ENCODE measurements at regions not wholly inside any gene's neighbourhood (a gene's known extent, or its start where the extent isn't known, plus 50 kb on each side); places are given as distances from the start of the nearest gene placed in this dataset.
"Not testable (repeated sequence)": the region's sequence is repeated elsewhere in the genome, so short reads cannot be mapped to it uniquely, and the experiment has no call there.

DNA sequence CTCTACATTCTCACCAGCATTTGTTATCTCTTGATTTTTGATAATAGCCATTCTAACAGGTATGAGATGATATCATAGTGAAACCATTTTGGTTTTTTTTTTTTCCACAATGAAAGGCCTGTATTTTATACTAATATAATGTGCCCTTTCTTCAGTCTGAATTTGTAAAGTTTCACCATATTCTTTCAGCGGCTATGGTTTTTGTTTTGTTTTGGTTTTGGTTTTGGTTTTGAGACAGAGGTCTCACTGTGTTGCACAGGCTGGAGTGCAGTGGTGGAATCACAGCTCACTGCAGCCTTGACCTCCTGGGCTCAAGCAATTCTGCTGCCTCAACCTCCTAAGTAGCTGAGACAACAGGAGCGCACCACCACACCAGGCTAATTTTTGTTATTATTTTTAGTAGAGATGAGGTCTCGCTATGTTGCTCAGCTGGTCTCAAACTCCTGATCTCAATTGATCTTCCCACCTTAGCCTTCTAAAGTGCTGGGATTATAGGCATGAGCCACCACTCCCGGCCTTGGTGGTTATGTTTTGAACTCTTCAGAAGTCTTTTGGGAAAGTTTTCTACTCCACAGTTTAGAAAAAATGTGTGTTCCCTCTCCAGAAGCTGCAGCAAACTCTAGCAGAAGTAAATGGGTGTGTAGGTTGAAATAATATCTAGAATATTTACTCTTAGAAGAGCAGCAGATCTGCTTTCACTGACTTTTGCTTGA lies 110.2 kb upstream of the UMPS start:
- no peak for FAIRE-seq

DNA sequence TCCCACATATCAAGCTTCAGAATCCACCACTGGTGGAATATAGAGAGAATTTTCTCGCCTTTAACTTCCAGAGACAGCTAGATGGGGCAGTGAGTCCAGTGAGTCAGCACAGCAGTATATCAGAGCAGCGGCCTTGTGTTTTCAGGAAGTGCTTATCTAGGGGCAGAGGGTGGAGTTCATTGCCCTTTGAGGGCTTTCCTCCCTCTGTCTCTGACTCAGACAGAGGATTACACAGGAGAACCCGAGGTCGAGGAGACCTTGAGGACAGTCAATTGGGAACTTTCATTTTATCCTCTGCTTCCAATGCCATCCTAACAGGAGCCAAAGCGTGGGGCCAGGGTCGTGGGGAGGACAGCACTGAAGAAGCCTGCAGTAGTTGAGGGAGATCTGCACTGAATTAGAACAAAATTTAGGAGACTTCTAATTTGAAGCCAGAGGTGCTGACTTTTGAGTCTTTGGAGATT lies 109.6 kb upstream of the UMPS start:
- no peak for FAIRE-seq

DNA sequence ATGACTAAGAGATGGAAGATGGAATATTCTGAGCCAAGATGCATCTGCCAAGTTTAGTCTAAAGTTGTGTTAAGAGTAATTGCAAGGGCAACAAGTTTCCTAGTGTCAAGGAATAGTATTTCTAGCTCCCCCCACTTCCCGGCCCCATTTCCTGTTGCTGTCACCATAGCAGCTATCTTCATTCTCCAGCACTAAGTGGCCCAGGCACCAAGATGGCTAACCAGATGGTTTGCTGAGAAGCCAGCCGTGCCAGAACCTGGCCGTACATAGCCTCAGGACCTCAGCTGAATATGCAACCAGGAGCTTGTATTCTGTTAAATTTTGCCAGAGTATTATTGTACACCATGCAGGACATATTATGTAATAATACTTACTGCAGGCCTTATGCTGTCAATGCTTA lies 108.8 kb upstream of the UMPS start:
- FAIRE-seq: no peak

GRCh38 chr3:124625074-124625473 lies 105.2 kb upstream of the UMPS start:
- no peak for FAIRE-seq

DNA sequence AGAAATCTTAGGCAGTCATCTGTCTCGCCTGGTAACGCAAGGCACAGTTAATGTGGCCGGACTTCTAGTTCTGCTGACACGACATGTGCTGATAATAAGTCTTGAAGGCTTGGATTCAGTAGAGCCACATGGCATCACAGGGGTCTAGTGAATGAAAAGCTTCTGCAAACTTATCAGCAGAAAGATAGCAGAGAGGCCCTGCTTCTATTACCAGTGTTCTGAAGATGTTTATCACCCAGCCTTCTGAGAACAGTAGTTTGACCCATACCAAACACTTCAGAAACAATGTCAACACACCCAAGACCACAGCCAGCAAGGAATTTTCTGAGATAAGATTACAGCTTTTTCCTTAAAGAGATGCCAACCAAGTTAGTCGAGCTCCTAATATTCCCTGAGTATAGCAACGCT lies 102.7 kb upstream of the UMPS start:
- FAIRE-seq: no peak

- FAIRE-seq: no peak
Observed at GRCh38 chr3:124628863-124629262, 101.4 kb upstream of the UMPS start.

GRCh38 chr3:124629497-124629896 lies 100.8 kb upstream of the UMPS start:
- FAIRE-seq: no peak

GRCh38 chr3:124630960-124631359 lies 99.3 kb upstream of the UMPS start:
- FAIRE-seq: no peak

GRCh38 chr3:124631727-124632126 lies 98.5 kb upstream of the UMPS start:
- FAIRE-seq: no peak

GRCh38 chr3:124632566-124633140 lies 97.6 kb upstream of the UMPS start:
- FAIRE-seq: no peak

GRCh38 chr3:124633524-124633923 lies 96.7 kb upstream of the UMPS start:
- no peak for FAIRE-seq

DNA sequence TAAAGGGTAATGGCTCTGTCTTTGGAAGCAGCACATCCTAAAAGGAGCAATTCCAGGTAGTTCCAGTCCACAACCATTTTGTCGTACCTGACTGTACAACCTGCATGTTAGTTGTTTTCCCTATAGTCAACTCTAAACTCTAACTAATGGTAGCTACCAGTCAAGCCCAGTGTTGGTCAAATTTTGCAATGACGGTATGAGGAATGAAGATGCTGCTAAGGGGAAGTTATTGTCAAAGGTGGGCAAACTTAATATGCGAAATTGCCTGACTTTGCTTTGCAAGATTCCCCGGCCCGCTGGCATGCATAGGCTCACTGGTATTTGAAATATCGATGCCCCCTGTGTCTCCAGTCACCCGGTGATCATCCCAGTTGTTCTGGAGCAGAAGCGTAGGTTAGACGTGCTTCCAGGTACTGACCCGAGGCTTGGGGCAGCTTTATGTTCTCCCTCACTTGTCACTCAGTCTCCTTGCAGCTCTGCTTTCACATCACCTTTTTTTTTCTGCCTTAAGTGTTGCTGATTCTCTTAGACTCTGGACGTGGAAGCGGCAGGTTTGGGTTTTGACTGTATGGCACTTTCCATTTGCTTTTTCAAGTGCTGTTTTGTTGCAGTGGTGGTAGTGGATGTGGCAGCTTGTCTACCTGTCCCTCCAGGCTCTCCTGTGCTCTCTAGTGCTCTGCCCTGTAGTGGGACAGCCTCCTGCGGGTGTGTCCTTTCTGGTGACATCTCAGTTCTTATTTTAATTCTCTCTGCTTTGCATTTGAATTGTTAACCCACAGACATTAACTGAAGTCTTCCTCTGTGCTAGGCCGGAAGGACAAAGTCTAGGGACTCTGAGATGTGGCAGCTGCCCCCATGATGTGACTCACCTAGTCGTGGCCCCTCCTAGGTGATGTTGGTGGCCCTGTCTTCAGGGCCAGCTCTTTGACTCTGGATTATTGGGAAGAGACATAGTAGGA lies 95.8 kb upstream of the UMPS start:
- FAIRE-seq: no peak

DNA sequence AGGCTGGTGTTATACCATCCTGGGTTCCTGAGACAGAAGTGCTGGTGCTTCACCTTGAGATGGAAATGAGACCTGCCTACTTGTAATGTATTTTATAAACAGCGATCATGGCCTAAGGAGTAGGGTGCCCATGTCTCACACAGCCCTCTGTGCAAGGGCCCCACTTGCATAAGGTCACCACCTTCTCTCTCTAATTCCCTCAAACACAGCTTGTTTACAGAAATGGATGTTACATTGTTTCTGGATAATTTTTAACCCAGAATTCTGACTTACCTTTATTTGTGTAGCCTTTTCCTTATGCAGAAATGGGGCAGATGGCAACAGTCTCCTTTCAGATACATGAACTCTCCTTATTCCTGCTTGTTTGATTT lies 95.1 kb upstream of the UMPS start:
- FAIRE-seq: no peak

DNA sequence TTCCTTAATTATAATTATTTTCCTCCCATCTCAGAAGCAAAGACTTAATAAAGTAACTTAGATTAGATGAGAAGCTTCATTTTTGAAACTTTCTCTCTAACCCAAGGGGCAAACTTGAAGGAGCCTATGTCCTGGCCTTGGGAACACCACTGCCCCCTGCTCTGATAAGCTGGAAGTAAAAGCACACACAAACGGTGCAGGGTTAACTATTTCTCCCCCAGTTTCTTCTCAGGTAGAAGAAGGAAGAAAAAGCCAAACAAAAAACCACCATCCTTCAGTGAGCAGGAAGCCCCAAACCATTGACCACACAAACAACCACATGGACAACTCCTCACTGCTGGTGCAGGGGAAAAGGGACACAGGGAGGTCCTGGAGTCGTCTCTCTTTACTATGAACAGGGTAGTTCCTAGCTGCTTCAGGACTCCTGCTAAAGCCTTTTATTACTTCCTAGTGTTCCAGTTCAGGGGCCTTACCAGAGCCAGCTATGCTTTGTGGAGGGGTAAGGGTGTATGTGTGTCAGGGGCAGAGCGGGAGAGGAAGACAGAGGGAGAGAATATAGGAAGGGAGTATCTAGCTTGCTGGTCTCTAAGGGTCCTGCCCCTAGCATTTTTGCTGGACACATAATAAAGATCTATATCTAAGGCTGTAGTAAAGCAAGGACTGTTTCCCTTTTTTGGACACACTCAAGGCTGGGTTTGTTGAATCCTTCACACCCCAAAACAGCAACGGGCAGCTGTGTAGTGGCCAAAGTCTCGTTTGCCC lies 94.0 kb upstream of the UMPS start:
- no peak for FAIRE-seq

DNA sequence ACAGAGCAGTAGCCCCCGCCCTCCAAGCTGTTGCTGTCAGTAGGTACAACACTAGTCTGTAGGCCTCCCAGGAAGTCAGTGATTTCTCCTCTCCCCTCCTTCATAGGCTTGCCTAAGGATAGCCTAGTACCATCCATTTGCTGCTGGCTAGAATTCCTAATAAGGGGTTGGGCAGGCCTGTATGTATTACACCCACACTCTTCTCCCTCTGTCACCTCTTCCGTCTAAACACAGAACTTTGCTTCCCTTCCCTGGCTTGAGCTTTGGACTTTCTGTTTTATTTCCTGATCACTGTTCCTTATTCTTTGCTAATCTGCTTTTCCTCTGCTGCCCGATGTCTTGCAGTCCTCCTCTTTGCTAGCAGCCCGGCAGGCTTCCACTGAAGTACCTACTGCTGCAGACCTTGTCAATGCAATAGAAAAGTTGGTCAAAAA lies 93.4 kb upstream of the UMPS start:
- FAIRE-seq: no peak

GRCh38 chr3:124639406-124640237 lies 90.6 kb upstream of the UMPS start:
- no peak for FAIRE-seq

DNA sequence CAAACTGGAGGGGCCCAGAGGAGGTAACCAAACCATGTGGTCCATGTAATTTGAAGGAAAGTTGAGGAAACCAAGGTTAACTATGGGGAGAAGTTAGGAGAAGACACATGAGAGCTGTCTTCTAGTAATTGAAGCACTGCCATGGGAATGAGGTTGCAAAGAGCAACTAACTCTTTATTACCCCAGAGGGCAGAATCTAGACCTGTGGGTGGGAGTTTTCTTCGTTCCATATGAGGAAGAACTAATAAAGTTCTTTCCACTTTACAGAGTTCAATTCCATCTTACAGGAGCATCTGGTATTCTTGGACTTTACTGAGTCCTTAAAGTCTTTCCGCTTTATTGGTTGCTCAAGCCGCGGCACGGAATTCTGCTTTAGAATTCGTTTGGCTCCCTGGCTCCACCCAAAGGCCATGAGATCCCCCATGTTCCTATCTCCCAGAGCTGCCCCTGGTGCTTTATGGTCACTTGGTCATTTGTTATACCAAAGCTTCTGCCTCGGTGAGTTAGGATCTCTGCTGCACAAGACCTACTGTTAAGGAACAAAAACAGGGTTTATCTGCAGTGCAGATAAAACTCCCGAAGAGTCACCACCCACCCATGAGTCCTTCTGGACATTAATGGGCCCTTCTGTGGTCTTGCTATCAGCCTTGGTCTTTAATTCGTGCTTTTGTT lies 89.5 kb upstream of the UMPS start:
- no peak for FAIRE-seq

DNA sequence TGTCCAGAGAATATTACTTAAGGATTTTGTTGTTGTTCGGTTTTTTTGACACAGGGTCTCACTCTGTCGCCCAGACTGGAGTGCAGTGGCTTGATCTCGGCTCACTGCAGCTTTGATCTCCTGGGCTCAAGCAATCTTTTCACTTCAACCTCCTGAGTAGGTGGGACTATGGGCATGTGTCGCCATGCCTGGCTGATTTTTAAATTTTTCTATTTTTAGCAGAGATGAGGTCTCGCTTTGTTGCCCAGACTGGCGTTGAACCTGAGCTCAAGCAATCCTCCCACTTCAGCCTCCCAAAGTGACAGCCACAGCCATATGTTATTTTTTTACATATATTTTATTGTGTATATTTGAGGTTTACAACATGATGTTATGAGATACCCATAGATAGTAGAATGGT lies 86.8 kb upstream of the UMPS start:
- FAIRE-seq: no peak

DNA sequence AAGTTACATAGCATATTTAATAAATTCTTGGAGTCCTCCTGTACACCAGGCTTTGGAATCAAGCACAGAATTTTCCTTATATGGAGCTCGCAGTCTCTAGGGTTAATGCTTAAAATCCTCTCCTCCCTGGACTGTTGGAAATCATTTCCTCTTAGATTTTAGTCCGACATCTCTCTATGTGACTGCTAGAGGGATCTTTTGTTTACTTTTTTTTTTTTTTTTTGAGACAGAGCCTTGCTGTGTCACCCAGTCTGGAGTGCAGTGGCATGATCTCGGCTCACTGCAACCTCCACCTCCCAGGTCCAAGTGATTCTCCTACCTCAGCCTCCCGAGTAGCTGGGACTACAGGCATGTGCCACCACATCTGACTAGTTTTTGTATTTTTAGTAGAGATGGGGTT lies 84.1 kb upstream of the UMPS start:
- FAIRE-seq: not testable (repeated sequence)

DNA sequence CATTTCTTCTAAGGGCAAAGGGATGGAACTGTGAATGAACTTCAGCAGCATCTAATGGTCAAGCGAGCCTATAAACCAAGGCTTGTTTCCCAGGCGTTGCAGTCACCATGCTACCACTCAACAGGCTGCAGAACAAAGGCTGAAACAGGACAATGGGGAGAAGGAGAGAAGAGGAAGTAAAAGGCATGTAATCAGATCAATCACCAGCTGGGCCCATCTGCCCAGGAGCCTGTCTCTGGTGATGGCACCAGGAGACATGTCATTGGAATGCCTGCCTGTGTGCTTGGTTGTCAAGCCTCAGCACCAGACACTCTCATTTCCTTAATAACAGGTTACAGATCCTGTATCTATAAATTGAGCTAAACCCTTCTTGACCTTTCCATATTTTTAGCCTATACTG lies 81.7 kb upstream of the UMPS start:
- FAIRE-seq: no peak

- no peak for FAIRE-seq
Observed at GRCh38 chr3:124650798-124651197, 79.5 kb upstream of the UMPS start.
